Stimulated activated naive CD8-positive, alpha-beta T cell treated with anti-CD3 and anti-CD28 coated beads, Interleukin-15, Interleukin-2, amounts not matched to agents 100 ng/mL and 50 ng/mL, for 24 hours (primary cell): ENCODE measurements at regions not wholly inside any gene's neighbourhood (a gene's known extent, or its start where the extent isn't known, plus 50 kb on each side); places are given as distances from the start of the nearest gene placed in this dataset.

Experiments
- H3K27ac Mint-ChIP-seq: one replicate; pipeline ENCODE4 v1.8.0; 2021; ENCODE audit warnings: mild to moderate bottlenecking, mixed read lengths
- H3K27me3 Mint-ChIP-seq: one replicate; pipeline ENCODE4 v1.8.0; 2021; ENCODE audit warnings: mixed read lengths
- H3K36me3 Mint-ChIP-seq: one replicate; pipeline ENCODE4 v1.8.0; 2021; ENCODE audit warnings: low read depth, mixed read lengths
- H3K4me1 Mint-ChIP-seq: one replicate; pipeline ENCODE4 v1.8.0; 2021; ENCODE audit warnings: low read depth, mixed read lengths
- H3K4me3 Mint-ChIP-seq: one replicate; pipeline ENCODE4 v1.8.0; 2021; ENCODE audit warnings: mild to moderate bottlenecking, mixed read lengths
- H3K9me3 Mint-ChIP-seq: one replicate; pipeline ENCODE4 v1.8.0; 2021; ENCODE audit warnings: mixed read lengths

DNA sequence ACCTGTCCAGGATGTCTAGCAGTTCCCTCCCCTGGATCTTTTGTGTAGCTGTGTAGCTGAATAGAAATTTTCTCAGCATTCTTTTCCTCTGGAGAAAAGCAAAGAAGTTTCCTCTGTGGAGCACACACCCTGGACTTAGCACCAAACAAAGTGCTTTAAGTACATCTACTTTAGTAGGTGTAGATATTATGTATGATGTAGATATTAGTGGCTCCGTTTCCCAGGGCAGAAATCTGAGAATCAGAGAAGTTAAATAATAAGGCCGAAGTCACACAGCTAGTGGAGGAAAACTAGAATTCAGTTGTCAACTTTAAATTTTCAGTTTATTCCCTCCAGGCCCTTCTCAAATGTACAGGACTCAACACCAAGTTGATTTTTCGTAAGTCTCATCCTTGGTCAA, 401.7 kb upstream of the NR2F2 start:
- H3K9me3 Mint-ChIP-seq, result no peaks in the 10 kb centered on the region
- H3K27me3 Mint-ChIP-seq, result no peaks in the 10 kb centered on the region
- H3K36me3 Mint-ChIP-seq, result no peaks in the 10 kb centered on the region
- H3K4me3 Mint-ChIP-seq, result no peak overlapping the region
- H3K27ac Mint-ChIP-seq, result no peak overlapping the region
- H3K4me1 Mint-ChIP-seq, result peaks cover 7% of the 10 kb centered on the region

DNA sequence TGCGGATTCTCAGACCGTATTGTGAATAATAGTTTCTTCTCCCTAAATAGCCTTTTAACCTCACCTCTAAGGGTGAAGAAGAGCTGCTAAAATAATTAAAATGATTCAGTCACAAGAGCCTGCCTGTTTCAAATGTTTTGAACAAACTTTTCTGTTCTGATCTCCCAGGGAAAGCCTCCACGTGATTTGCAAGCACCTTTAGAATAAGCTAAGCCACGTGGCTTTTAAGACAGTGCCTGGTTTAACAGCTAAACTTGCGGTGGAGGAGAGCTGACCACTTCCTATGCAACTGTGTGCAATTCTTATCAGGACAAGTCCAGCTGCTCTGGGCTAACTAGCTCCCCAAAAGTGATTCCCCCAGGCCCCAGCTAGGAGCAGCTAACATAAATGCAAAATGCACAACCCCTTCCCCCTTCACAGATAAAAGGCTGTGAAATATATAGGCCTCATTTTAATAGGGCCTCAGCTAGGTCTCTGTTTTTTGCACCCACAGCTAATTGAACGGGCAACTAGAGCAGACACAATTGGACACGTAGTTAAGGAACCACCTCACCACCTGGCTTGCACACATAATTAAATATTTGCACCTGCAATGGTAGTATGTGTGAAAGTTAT, 401.2 kb upstream of the NR2F2 start:
- H3K4me1 Mint-ChIP-seq, result peaks cover 7% of the 10 kb centered on the region
- no peak overlapping the region for H3K4me3 Mint-ChIP-seq
- no peak overlapping the region for H3K27ac Mint-ChIP-seq
- no peaks in the 10 kb centered on the region for H3K36me3 Mint-ChIP-seq
- H3K9me3 Mint-ChIP-seq, result peaks cover 4% of the 10 kb centered on the region
- H3K27me3 Mint-ChIP-seq, result no peaks in the 10 kb centered on the region

DNA sequence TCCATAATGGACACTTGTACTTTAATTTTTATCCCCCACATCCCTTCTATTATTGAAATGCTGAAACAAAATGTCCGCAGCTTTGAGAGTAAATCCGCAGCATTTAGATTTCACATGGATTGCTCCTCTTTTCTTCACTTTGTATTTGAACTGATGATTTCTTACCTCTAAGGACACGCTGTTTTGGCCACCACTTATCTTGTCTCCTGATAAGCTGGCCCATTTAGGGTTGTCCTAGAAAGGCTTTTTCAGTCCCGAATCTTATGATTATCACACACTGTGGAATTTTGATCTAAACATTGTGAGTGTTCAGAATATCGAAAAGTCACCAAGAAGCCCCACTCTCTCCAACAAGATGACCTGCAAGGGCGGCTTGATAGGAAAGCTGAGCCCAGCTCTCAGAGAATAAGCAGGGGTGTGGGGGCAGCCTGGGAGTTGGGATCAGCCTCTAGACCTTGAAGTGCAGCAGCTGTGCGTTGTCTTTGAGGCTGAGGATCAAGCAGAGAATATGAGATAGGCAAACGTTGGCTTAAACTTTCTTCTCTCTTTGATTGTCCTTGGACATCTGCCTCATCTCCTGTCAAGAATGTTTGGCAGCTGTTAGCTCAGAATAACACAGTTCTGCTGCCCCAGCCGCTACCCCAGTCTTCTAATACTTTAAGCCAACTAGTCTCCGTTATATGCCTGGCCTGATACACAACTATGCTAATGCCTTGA, 399.7 kb upstream of the NR2F2 start:
- Mint-ChIP-seq H3K9me3 (peaks cover 5% of the 10 kb centered on the region), H3K4me3 (no peak overlapping the region), H3K4me1 (peaks cover 7% of the 10 kb centered on the region), H3K27ac (no peak overlapping the region), H3K36me3 (no peaks in the 10 kb centered on the region), H3K27me3 (no peaks in the 10 kb centered on the region)

DNA sequence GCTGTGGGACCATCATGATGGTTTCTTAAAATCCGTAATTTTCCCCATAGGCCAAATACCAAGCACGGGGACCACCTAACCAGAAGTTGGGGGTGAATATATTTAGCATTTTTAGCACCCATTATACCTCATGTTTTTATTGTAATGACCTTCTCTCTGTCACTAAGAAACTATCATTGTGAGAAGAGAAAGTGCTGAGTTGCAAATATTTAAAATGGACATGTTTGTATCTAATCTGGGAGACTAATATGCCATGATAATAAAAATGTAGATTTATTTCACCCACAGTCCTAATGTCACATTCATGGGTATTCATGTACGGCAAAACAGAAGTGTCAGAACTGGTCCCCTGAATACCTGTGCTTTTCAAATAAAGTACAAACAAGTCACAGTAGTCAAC, 398.9 kb upstream of the NR2F2 start:
- H3K36me3 Mint-ChIP-seq, result no peaks in the 10 kb centered on the region
- no peak overlapping the region for H3K4me3 Mint-ChIP-seq
- H3K9me3 Mint-ChIP-seq, result peaks cover 5% of the 10 kb centered on the region
- peaks cover 7% of the 10 kb centered on the region for H3K4me1 Mint-ChIP-seq
- no peaks in the 10 kb centered on the region for H3K27me3 Mint-ChIP-seq
- H3K27ac Mint-ChIP-seq, result no peak overlapping the region

DNA sequence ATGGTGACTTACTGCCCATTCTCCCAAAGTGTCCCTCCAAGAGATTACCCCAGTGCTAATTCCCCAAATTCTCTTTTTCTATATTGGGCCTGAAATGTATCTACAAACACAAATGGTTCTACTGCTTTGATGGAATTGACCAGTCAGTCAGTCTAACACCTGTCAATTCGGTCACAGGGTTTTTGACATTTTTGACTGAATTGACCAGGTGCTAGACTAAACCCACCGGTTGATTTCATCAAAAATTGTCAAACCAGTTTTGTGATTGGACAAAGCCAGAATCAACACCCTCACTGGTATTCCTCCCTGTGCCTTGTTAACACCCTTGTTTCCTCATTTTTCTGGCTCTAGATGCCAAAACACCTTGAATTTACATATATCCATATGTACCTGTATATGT, 398.4 kb upstream of the NR2F2 start:
- Mint-ChIP-seq H3K27ac (no peak overlapping the region), H3K9me3 (peaks cover 5% of the 10 kb centered on the region), H3K4me1 (peaks cover 7% of the 10 kb centered on the region), H3K27me3 (no peaks in the 10 kb centered on the region), H3K36me3 (no peaks in the 10 kb centered on the region), H3K4me3 (no peak overlapping the region)

DNA sequence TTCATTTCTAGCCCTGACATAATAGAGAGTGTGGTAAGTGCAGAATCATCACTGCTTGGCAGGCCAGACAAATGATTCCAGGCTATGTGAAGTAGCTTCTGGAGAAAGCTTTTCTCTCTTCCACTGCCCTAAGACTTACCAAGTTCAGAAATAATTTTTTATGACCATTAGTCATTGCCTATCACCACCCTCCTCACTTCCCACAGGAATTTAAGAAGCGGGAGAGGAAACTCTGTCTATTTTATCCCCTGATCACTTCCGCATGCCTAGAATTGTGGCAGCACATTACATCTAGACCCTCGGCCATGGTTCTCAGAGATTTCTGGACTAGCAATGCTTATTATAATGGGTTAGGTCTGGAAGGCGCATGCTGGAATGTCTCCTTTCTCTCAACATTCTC, 397.8 kb upstream of the NR2F2 start:
- H3K9me3 Mint-ChIP-seq, result peaks cover 5% of the 10 kb centered on the region
- H3K4me3 Mint-ChIP-seq, result no peak overlapping the region
- no peaks in the 10 kb centered on the region for H3K27me3 Mint-ChIP-seq
- H3K4me1 Mint-ChIP-seq, result peaks cover 7% of the 10 kb centered on the region
- H3K27ac Mint-ChIP-seq, result no peak overlapping the region
- H3K36me3 Mint-ChIP-seq, result no peaks in the 10 kb centered on the region

DNA sequence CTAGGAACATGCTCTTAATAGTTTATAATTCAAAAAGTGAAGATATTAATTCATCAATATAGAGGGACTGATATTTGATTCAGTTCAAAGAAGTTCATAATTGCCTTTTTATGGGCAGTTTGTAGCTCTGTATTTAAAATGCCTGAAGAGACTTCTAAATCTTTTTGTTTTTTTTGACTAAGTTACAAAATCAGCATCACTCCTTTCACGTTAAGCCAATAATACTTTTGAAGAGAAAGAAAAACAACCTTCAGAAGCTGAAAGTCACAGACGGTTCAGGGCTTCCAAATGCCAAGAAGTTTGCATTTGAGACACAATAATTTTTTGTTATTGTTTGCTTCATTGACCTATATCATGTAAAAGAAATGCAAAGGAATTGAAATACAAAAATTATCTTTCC, 394.6 kb upstream of the NR2F2 start:
- Mint-ChIP-seq H3K36me3 (no peaks in the 10 kb centered on the region), H3K9me3 (peaks cover 5% of the 10 kb centered on the region), H3K4me3 (no peak overlapping the region), H3K27ac (no peak overlapping the region), H3K4me1 (no peaks in the 10 kb centered on the region), H3K27me3 (no peaks in the 10 kb centered on the region)

DNA sequence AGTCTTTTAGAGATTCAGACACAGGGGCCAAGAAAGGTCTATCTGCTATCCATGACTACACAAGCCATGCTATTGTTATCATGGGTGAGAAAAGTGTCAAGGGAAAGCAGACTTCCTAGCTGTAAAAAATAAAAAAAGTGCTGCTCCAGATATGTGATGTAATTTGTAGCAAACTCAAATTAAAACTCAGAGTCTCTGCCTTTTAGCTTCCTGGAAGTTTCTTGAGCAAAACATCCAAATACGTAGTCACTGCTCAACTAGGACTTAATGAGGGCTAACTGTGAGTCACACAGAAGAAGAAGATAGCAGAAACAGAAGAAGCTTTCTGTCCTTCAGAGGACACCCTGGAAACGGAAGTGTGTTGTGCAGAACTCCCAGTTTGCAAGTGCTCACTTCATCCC, 393.4 kb upstream of the NR2F2 start:
- H3K4me1 Mint-ChIP-seq, result no peaks in the 10 kb centered on the region
- no peaks in the 10 kb centered on the region for H3K36me3 Mint-ChIP-seq
- no peaks in the 10 kb centered on the region for H3K27me3 Mint-ChIP-seq
- H3K4me3 Mint-ChIP-seq, result no peak overlapping the region
- peaks cover 5% of the 10 kb centered on the region for H3K9me3 Mint-ChIP-seq
- H3K27ac Mint-ChIP-seq, result no peak overlapping the region

DNA sequence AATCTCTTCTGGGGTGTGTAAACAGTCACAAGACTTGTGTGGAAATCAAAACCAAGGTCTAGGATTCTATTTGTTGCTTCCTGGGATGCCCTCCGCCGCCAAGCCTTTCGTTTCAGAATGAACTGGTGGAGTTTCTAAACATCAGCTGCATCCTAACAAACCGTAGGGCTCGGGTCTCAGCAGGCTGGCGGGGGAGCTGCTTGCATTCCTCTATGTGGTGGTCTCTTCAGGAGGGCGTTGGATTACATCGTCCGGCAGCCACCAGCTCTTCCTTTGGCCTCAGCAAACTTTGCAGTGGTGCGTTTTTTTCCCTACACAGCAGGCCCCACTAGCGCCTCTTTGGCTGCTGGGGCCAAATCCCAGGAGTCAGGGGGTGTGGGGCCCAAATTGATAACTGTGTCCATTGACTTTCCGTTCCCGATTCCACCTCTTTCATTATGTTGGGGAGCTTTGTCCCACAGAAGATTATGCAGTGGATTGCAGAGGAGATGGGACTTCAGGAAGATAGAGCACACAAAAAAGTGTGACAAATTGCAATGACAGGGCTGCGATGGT, 390.0 kb upstream of the NR2F2 start:
- H3K9me3 Mint-ChIP-seq, result no peaks in the 10 kb centered on the region
- no peak overlapping the region for H3K27ac Mint-ChIP-seq
- no peaks in the 10 kb centered on the region for H3K4me1 Mint-ChIP-seq
- no peaks in the 10 kb centered on the region for H3K27me3 Mint-ChIP-seq
- H3K4me3 Mint-ChIP-seq, result no peak overlapping the region
- no peaks in the 10 kb centered on the region for H3K36me3 Mint-ChIP-seq

DNA sequence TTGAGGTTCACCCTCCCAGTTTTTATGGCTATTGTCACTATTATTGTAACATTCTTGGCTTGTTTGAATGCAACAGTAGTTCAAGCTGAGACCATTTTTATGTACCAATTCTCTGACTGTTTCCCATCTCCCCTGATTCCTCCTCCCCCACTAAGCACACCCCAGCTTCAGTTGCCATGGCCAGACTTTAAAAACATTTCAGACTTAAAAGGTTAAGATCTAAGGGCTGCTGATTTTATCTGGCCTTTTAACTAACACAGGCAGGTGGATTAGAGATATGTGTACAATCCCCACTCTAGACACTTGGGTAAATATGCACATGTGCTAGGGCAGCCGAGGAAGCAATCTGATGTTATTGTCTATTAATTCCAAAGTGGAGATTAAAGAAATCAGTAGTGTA, 386.3 kb upstream of the NR2F2 start:
- Mint-ChIP-seq H3K4me3 (no peak overlapping the region), H3K9me3 (no peaks in the 10 kb centered on the region), H3K4me1 (no peaks in the 10 kb centered on the region), H3K27ac (no peak overlapping the region), H3K36me3 (no peaks in the 10 kb centered on the region), H3K27me3 (peaks cover 3% of the 10 kb centered on the region)

DNA sequence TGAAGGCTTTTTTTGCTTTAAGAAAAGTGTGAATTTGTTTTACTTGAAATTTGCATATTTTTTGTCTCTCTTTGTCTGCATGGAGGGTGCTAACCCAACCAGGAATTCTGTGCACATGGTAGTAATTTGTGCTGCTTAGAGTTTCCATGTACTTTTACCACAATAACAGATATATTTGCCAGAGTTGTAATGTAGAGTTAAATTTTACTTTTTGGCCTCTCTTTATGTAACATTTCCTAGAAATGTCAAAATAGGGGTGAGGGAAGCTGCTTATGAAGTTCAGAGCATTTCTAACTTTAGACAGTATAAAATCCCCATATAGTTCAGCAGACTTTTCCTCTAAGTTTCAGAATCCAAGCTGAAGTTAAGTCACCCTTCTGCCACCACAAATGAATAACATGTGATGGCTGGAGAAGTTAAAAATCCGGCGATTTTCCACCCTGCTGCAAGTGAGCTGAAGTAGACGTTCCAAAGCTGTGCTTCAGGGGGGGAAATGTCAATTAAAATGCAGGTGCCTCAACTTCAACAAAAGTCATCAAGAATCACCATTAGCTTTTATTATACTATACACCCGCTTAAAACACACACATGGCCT, 385.7 kb upstream of the NR2F2 start:
- no peaks in the 10 kb centered on the region for H3K36me3 Mint-ChIP-seq
- no peak overlapping the region for H3K27ac Mint-ChIP-seq
- H3K27me3 Mint-ChIP-seq, result peaks cover 3% of the 10 kb centered on the region
- no peaks in the 10 kb centered on the region for H3K9me3 Mint-ChIP-seq
- no peak overlapping the region for H3K4me3 Mint-ChIP-seq
- H3K4me1 Mint-ChIP-seq, result no peaks in the 10 kb centered on the region

DNA sequence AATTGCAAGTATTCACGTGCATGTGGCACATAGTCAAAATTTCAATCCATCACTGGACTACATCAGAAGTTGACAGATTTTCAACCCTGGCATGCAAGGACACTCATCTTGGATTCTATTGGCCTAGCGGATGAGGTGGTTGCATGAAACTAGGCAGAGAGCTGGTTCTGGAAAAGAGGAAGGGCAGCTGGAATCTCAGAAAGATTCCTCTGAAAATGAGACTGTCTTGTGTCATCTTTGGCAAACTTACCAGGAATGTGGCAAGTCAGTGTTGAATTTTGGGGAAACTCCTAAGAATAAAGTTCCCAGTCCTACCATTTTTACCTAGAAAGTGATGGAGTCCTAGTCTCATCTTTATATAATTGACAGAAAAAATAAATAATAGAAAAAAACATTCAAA, 384.3 kb upstream of the NR2F2 start:
- peaks cover 3% of the 10 kb centered on the region for H3K27me3 Mint-ChIP-seq
- no peaks in the 10 kb centered on the region for H3K9me3 Mint-ChIP-seq
- no peaks in the 10 kb centered on the region for H3K4me1 Mint-ChIP-seq
- no peaks in the 10 kb centered on the region for H3K36me3 Mint-ChIP-seq
- H3K27ac Mint-ChIP-seq, result no peak overlapping the region
- H3K4me3 Mint-ChIP-seq, result no peak overlapping the region

DNA sequence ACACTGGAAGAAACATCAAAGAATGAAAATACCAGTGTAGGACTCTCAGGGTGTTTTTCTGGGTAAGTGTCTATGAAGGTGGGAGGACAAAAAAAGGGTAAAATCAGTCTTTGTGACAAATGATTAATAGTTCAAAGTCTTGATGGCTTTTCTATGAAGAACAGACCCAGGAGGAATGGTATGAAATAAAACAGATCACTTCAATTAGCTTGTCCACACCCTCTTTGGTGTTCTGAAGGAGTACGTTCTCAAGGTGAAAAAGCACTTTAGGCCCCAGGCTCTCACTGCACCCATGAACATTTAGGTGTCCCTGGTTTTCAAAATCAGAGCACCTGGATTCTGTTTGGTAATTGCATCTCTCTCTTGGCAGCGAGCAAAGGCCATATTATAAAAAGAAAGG, 383.6 kb upstream of the NR2F2 start:
- no peaks in the 10 kb centered on the region for H3K4me1 Mint-ChIP-seq
- H3K4me3 Mint-ChIP-seq, result no peak overlapping the region
- peaks cover 3% of the 10 kb centered on the region for H3K27me3 Mint-ChIP-seq
- no peaks in the 10 kb centered on the region for H3K36me3 Mint-ChIP-seq
- no peak overlapping the region for H3K27ac Mint-ChIP-seq
- H3K9me3 Mint-ChIP-seq, result no peaks in the 10 kb centered on the region

DNA sequence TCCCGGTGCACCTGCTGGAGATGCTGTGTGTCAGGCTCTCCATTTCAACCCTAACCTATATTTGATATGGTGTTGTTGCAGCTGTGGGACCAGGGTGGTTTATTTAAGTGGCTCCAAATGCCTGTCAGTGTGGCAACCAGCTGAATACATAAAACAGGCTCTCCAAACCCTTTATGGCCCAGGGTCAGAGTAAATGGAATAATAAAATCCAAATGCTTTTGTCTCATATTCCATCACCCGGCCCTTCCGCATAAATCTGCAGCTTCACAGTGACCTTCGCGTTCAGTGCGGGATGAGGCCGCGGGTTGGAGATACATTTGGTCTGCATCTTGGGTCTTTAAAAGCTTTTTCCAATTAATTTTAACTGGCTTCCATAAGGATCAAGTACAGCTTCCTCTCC, 382.1 kb upstream of the NR2F2 start:
- Mint-ChIP-seq H3K36me3 (no peaks in the 10 kb centered on the region), H3K4me3 (no peak overlapping the region), H3K4me1 (no peaks in the 10 kb centered on the region), H3K9me3 (no peaks in the 10 kb centered on the region), H3K27me3 (peaks cover 3% of the 10 kb centered on the region), H3K27ac (no peak overlapping the region)

DNA sequence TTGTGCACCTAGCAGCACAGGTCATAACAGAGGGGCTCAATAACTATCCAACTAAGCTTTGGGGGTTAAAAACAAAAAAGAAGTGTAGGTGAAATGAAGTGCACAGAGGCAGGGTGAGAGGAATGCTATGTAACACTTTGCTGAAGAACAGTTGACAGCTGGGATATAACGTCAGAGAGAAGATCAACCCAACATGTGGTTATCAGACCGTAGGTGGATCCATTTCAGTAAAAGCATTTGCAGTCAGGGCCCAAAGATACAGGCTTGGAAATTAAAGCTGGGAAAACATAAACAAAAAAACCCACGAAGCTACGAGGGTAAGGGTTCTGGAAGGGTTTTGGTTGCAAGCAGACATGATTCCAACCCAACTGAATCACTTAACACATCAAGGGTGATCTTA, 377.5 kb upstream of the NR2F2 start:
- no peaks in the 10 kb centered on the region for H3K27me3 Mint-ChIP-seq
- no peak overlapping the region for H3K27ac Mint-ChIP-seq
- peaks cover 11% of the 10 kb centered on the region for H3K9me3 Mint-ChIP-seq
- no peak overlapping the region for H3K4me3 Mint-ChIP-seq
- H3K4me1 Mint-ChIP-seq, result no peaks in the 10 kb centered on the region
- no peaks in the 10 kb centered on the region for H3K36me3 Mint-ChIP-seq
